A673 (cell line): ENCODE measurements at regions not wholly inside any gene's neighbourhood (a gene's known extent, or its start where the extent isn't known, plus 50 kb on each side); places are given as distances from the start of the nearest gene placed in this dataset.

Experiments used
- EZH2 ChIP-seq: fragments of 200-600 bp; sonication (generic); IDR thresholded peaks from 2 replicates; pipeline ENCODE4 v1.6.1; 2017; ENCODE audit warnings: borderline replicate concordance, low read depth, mild to moderate bottlenecking, mixed read lengths, antibody characterized with exemption, low read length; ENCODE audit not compliant: poor library complexity, severe bottlenecking
- TF ChIP-seq, protein P1 (sequence below): fragments of 300-800, 200-600 bp; sonication (generic); conservative IDR thresholded peaks from 2 replicates; pipeline ENCODE4 v1.5.1; 2017; ENCODE audit warnings: low read depth, mild to moderate bottlenecking, antibody characterized with exemption, low read length, moderate library complexity, mixed read lengths

DNA sequence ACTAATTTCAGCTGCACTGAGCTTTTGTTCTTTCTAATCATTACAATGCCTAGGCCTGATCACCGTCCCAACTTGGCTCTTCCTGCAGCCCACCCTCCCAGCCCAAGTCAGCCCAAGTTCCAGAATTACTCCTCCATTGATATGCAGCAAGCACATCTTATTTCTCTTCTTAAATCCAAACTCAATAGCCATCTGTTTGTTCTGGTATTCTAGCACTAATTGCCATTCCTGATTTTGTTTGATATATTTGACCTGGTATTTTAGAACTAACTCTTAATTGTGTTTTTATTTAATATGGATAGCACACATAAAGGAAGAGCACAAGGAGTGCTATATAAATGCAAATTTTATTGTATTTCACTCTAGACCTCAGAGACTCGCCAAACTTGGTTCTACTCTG is 241.2 kb downstream of the SKIDA1 start:
- TF ChIP-seq, protein P1, sequence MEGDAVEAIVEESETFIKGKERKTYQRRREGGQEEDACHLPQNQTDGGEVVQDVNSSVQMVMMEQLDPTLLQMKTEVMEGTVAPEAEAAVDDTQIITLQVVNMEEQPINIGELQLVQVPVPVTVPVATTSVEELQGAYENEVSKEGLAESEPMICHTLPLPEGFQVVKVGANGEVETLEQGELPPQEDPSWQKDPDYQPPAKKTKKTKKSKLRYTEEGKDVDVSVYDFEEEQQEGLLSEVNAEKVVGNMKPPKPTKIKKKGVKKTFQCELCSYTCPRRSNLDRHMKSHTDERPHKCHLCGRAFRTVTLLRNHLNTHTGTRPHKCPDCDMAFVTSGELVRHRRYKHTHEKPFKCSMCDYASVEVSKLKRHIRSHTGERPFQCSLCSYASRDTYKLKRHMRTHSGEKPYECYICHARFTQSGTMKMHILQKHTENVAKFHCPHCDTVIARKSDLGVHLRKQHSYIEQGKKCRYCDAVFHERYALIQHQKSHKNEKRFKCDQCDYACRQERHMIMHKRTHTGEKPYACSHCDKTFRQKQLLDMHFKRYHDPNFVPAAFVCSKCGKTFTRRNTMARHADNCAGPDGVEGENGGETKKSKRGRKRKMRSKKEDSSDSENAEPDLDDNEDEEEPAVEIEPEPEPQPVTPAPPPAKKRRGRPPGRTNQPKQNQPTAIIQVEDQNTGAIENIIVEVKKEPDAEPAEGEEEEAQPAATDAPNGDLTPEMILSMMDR = no peak
- TF ChIP-seq EZH2 = no peak
